Activated T-cell treated with anti-CD3 and anti-CD28 coated beads, Interleukin-2, amount 50 U/mL, for 4 hours (primary cell): ENCODE measurements at regions not wholly inside any gene's neighbourhood (a gene's known extent, or its start where the extent isn't known, plus 50 kb on each side); places are given as distances from the start of the nearest gene placed in this dataset.

Source experiments
- ATAC-seq, 2 donors: fragments of 200-7000 bp; cut with Tn5 transposase; one replicate each; pipeline ENCODE4 v1.10.0; 2021
- DNase-seq: peaks from one replicate; pipeline ENCODE4 v3.0.0-alpha.2; 2020
- H3K27me3 Mint-ChIP-seq: one replicate; pipeline ENCODE4 v1.8.0; 2021; ENCODE audit warnings: low read depth, mixed read lengths
- H3K36me3 Mint-ChIP-seq: one replicate; pipeline ENCODE4 v1.8.0; 2022; ENCODE audit warnings: mixed read lengths; ENCODE audit not compliant: insufficient read depth
- H3K4me1 Mint-ChIP-seq: one replicate; pipeline ENCODE4 v1.8.0; 2021; ENCODE audit warnings: low read depth, mixed read lengths
- H3K4me3 Mint-ChIP-seq: one replicate; pipeline ENCODE4 v1.8.0; 2021; ENCODE audit warnings: mild to moderate bottlenecking, moderate library complexity, mixed read lengths
- H3K9me3 Mint-ChIP-seq: one replicate; pipeline ENCODE4 v1.8.0; 2021; ENCODE audit warnings: mixed read lengths

GRCh38 chr13:103350147-103350546 is 283.9 kb upstream of the SLC10A2 start:
- no peak for ATAC-seq
- Mint-ChIP-seq H3K4me1 (no peaks in the 10 kb centered on the region), H3K36me3 (no peaks in the 10 kb centered on the region), H3K27me3 (no peaks in the 10 kb centered on the region), H3K9me3 (peaks cover 6% of the 10 kb centered on the region), H3K4me3 (no peak overlapping the region)
- DNase-seq: no peak

- H3K4me1 Mint-ChIP-seq: no peaks in the 10 kb centered on the region
- no peaks in the 10 kb centered on the region for H3K27me3 Mint-ChIP-seq
- peaks cover 12% of the 10 kb centered on the region for H3K9me3 Mint-ChIP-seq
- ATAC-seq (no peak), DNase-seq (no peak)
- H3K4me3 Mint-ChIP-seq: no peak overlapping the region
- H3K36me3 Mint-ChIP-seq: no peaks in the 10 kb centered on the region
Measured at GRCh38 chr13:103349211-103349980, 283.2 kb upstream of the SLC10A2 start.

GRCh38 chr13:103335241-103335640 is 269.0 kb upstream of the SLC10A2 start:
- DNase-seq (no peak), ATAC-seq (no peak)
- Mint-ChIP-seq H3K36me3 (no peaks in the 10 kb centered on the region), H3K4me3 (no peak overlapping the region), H3K9me3 (peaks cover 3% of the 10 kb centered on the region), H3K4me1 (no peaks in the 10 kb centered on the region), H3K27me3 (no peaks in the 10 kb centered on the region)

GRCh38 chr13:103331924-103332323 is 265.7 kb upstream of the SLC10A2 start:
- H3K4me1 Mint-ChIP-seq: no peaks in the 10 kb centered on the region

GRCh38 chr13:103328899-103329298 is 262.7 kb upstream of the SLC10A2 start:
- ATAC-seq: no peak
- H3K27me3 Mint-ChIP-seq: no peaks in the 10 kb centered on the region

More at GRCh38 chr13:103331924-103332323, 265.7 kb upstream of the SLC10A2 start:
- H3K27me3 Mint-ChIP-seq: no peaks in the 10 kb centered on the region
- no peak for DNase-seq
- ATAC-seq: no peak
- no peak overlapping the region for H3K4me3 Mint-ChIP-seq
- H3K36me3 Mint-ChIP-seq: no peaks in the 10 kb centered on the region
- no peaks in the 10 kb centered on the region for H3K9me3 Mint-ChIP-seq

GRCh38 chr13:103326326-103326725 is 260.1 kb upstream of the SLC10A2 start:
- H3K4me1 Mint-ChIP-seq: no peaks in the 10 kb centered on the region
- ATAC-seq: no peak

More at GRCh38 chr13:103328899-103329298, 262.7 kb upstream of the SLC10A2 start:
- no peaks in the 10 kb centered on the region for H3K4me1 Mint-ChIP-seq
- no peaks in the 10 kb centered on the region for H3K36me3 Mint-ChIP-seq
- peaks cover 8% of the 10 kb centered on the region for H3K9me3 Mint-ChIP-seq
- H3K4me3 Mint-ChIP-seq: no peak overlapping the region
- no peak for DNase-seq

GRCh38 chr13:103325672-103326071 is 259.5 kb upstream of the SLC10A2 start:
- no peaks in the 10 kb centered on the region for H3K36me3 Mint-ChIP-seq

More at GRCh38 chr13:103326326-103326725, 260.1 kb upstream of the SLC10A2 start:
- Mint-ChIP-seq H3K9me3 (peaks cover 8% of the 10 kb centered on the region), H3K4me3 (no peak overlapping the region), H3K36me3 (no peaks in the 10 kb centered on the region), H3K27me3 (no peaks in the 10 kb centered on the region)
- no peak for DNase-seq

GRCh38 chr13:103324641-103325040 is 258.4 kb upstream of the SLC10A2 start:
- ATAC-seq: no peak
- no peaks in the 10 kb centered on the region for H3K4me1 Mint-ChIP-seq
- H3K9me3 Mint-ChIP-seq: peaks cover 9% of the 10 kb centered on the region
- H3K4me3 Mint-ChIP-seq: no peak overlapping the region
- no peaks in the 10 kb centered on the region for H3K36me3 Mint-ChIP-seq
- DNase-seq: no peak
- no peaks in the 10 kb centered on the region for H3K27me3 Mint-ChIP-seq

More at GRCh38 chr13:103325672-103326071, 259.5 kb upstream of the SLC10A2 start:
- DNase-seq (no peak), ATAC-seq (no peak)
- Mint-ChIP-seq H3K27me3 (no peaks in the 10 kb centered on the region), H3K4me1 (no peaks in the 10 kb centered on the region), H3K4me3 (no peak overlapping the region), H3K9me3 (peaks cover 8% of the 10 kb centered on the region)

GRCh38 chr13:103315711-103316110 is 249.5 kb upstream of the SLC10A2 start:
- Mint-ChIP-seq H3K27me3 (no peaks in the 10 kb centered on the region), H3K9me3 (peaks cover 13% of the 10 kb centered on the region), H3K4me1 (no peaks in the 10 kb centered on the region), H3K4me3 (no peak overlapping the region), H3K36me3 (no peaks in the 10 kb centered on the region)
- ATAC-seq: no peak
- DNase-seq: no peak

GRCh38 chr13:103312467-103312866 is 246.2 kb upstream of the SLC10A2 start:
- Mint-ChIP-seq H3K4me1 (no peaks in the 10 kb centered on the region), H3K27me3 (no peaks in the 10 kb centered on the region)
- ATAC-seq: no peak

GRCh38 chr13:103308667-103309066 is 242.4 kb upstream of the SLC10A2 start:
- no peak for DNase-seq
- Mint-ChIP-seq H3K36me3 (no peaks in the 10 kb centered on the region), H3K27me3 (no peaks in the 10 kb centered on the region), H3K9me3 (peaks cover 14% of the 10 kb centered on the region), H3K4me1 (no peaks in the 10 kb centered on the region), H3K4me3 (no peak overlapping the region)
- no peak for ATAC-seq

More at GRCh38 chr13:103312467-103312866, 246.2 kb upstream of the SLC10A2 start:
- no peak for DNase-seq
- Mint-ChIP-seq H3K9me3 (peaks cover 18% of the 10 kb centered on the region), H3K4me3 (no peak overlapping the region), H3K36me3 (no peaks in the 10 kb centered on the region)

GRCh38 chr13:103306163-103306562 is 239.9 kb upstream of the SLC10A2 start:
- H3K9me3 Mint-ChIP-seq: peaks cover 13% of the 10 kb centered on the region
- H3K36me3 Mint-ChIP-seq: no peaks in the 10 kb centered on the region
- H3K27me3 Mint-ChIP-seq: no peaks in the 10 kb centered on the region
- no peaks in the 10 kb centered on the region for H3K4me1 Mint-ChIP-seq
- ATAC-seq (no peak), DNase-seq (no peak)
- H3K4me3 Mint-ChIP-seq: no peak overlapping the region

- Mint-ChIP-seq H3K4me3 (no peak overlapping the region), H3K36me3 (no peaks in the 10 kb centered on the region), H3K27me3 (no peaks in the 10 kb centered on the region), H3K4me1 (no peaks in the 10 kb centered on the region), H3K9me3 (no peaks in the 10 kb centered on the region)
- ATAC-seq (no peak), DNase-seq (no peak)
Measured at GRCh38 chr13:103303078-103303651, 236.9 kb upstream of the SLC10A2 start.

GRCh38 chr13:103302676-103303075 is 236.5 kb upstream of the SLC10A2 start:
- H3K36me3 Mint-ChIP-seq: no peaks in the 10 kb centered on the region
- DNase-seq: no peak
- no peaks in the 10 kb centered on the region for H3K27me3 Mint-ChIP-seq
- H3K4me3 Mint-ChIP-seq: no peak overlapping the region
- ATAC-seq: no peak
- no peaks in the 10 kb centered on the region for H3K4me1 Mint-ChIP-seq
- H3K9me3 Mint-ChIP-seq: no peaks in the 10 kb centered on the region

- Mint-ChIP-seq H3K4me3 (no peak overlapping the region), H3K27me3 (no peaks in the 10 kb centered on the region), H3K4me1 (no peaks in the 10 kb centered on the region), H3K36me3 (no peaks in the 10 kb centered on the region), H3K9me3 (peaks cover 10% of the 10 kb centered on the region)
- ATAC-seq: no peak
- DNase-seq: no peak
Measured at GRCh38 chr13:103299079-103299478, 232.9 kb upstream of the SLC10A2 start.
